Common myeloid progenitor, CD34-positive (primary cell): ENCODE measurements at regions not wholly inside any gene's neighbourhood (a gene's known extent, or its start where the extent isn't known, plus 50 kb on each side); places are given as distances from the start of the nearest gene placed in this dataset.
"Not testable (repeated sequence)": the region's sequence is repeated elsewhere in the genome, so short reads cannot be mapped to it uniquely, and the experiment has no call there.

Experiments used
- CTCF ChIA-PET: fragments of 350-600 bp; sonication (Branson Sonifier 250); formaldehyde crosslinking; loops from one replicate; lab custom pipeline; 2021; ENCODE audit warnings: antibody characterized with exemption; lab: Charles Lee
- POLR2A ChIA-PET: fragments of 350-600 bp; sonication (Branson Sonifier 250); formaldehyde crosslinking; loops from one replicate; lab custom pipeline; 2021; ENCODE audit warnings: antibody characterized with exemption; lab: Charles Lee
- DNase-seq, 3 donors: peaks; one replicate each; pipeline versions ENCODE4 v3.0.0 to v3.0.0-alpha.2; 2013
- H3K27ac ChIP-seq, 2 experiments: 1 replicate in 1 of 2; 2 replicates in 1 of 2; pipeline ENCODE4 v1.7.0; 2013; ENCODE audit warnings: inconsistent platforms in 2 of 2, low read length in 2 of 2, mild to moderate bottlenecking in 2 of 2, low read depth in 1 of 2, moderate library complexity in 1 of 2; ENCODE audit not compliant: severe bottlenecking in 2 of 2, insufficient read depth in 1 of 2, poor library complexity in 1 of 2
- H3K27me3 ChIP-seq, 5 experiments: replicated peaks in 2 of 5; 1 replicate in 3 of 5; 2 replicates in 2 of 5; pipeline versions ENCODE4 v1.6.1 to v1.7.0; 2013; ENCODE audit warnings: low read length in 4 of 5, mild to moderate bottlenecking in 2 of 5, moderate library complexity in 2 of 5, inconsistent platforms in 1 of 5; ENCODE audit not compliant: insufficient read depth in 5 of 5, control insufficient read depth in 4 of 5
- H3K36me3 ChIP-seq, 4 experiments: 1 replicate in 2 of 4; 2 replicates in 2 of 4; pipeline versions ENCODE4 v1.6.1 to v1.7.0; 2013; ENCODE audit warnings: low read length in 3 of 4, control low read depth in 1 of 4, mild to moderate bottlenecking in 1 of 4; ENCODE audit not compliant: control insufficient read depth in 4 of 4, insufficient read depth in 4 of 4
- H3K4me1 ChIP-seq, 4 experiments: 1 replicate in 3 of 4; 2 replicates in 1 of 4; pipeline versions ENCODE4 v1.6.1 to v1.7.1; 2013; ENCODE audit warnings: low read length in 3 of 4, mild to moderate bottlenecking in 3 of 4, control low read depth in 1 of 4, inconsistent platforms in 1 of 4, moderate library complexity in 1 of 4; ENCODE audit not compliant: control insufficient read depth in 4 of 4, insufficient read depth in 4 of 4; ENCODE audit errors: control extremely low read depth in 1 of 4
- H3K4me3 ChIP-seq, 7 experiments: 1 replicate in 4 of 7; 2 replicates in 3 of 7; pipeline versions ENCODE4 v1.5.1 to v1.7.0; 2013; ENCODE audit warnings: mild to moderate bottlenecking in 7 of 7, low read length in 6 of 7, moderate library complexity in 6 of 7, inconsistent platforms in 2 of 7, low read depth in 2 of 7, control low read depth in 1 of 7; ENCODE audit not compliant: insufficient read depth in 4 of 7, control insufficient read depth in 1 of 7; ENCODE audit errors: extremely low read depth in 1 of 7
- H3K9me3 ChIP-seq, 5 experiments: 1 replicate in 4 of 5; 2 replicates in 1 of 5; pipeline versions ENCODE4 v1.6.1 to v1.7.1; 2013; ENCODE audit warnings: low read length in 4 of 5, mild to moderate bottlenecking in 2 of 5, inconsistent platforms in 1 of 5, low read depth in 1 of 5, moderate library complexity in 1 of 5; ENCODE audit not compliant: control insufficient read depth in 4 of 5, insufficient read depth in 2 of 5; ENCODE audit errors: control extremely low read depth in 1 of 5
- whole genome bisulfite sequencing: methylation state at CpG from one replicate; pipeline ENCODE4 v1.1.5; 2013; ENCODE audit not compliant: insufficient coverage; 5-methylcytosine and 5-hydroxymethylcytosine counted together

- Histone ChIP-seq H3K9me3 (no peaks in the 10 kb centered on the region), H3K27me3 (peaks cover 0 to 2% (median 0%) of the 10 kb centered on the region in 5 experiments), H3K27ac (no peak overlapping the region), H3K4me3 (no peak overlapping the region), H3K36me3 (no peaks in the 10 kb centered on the region), H3K4me1 (no peaks in the 10 kb centered on the region)
- ChIA-PET CTCF (no interaction called here), POLR2A (no interaction called here)
- no peak for DNase-seq
- 89% methylated on average over 2 of the region's 3 CpGs for WGBS
These were observed 102.1 kb upstream of the GPR6 start for GRCh38 chr6:109875973-109876372.

- DNase-seq: no peak
- H3K27me3 ChIP-seq: peaks cover 0 to 2% (median 0%) of the 10 kb centered on the region in 5 experiments
- ChIA-PET POLR2A (no interaction called here), CTCF (no interaction called here)
- H3K9me3 ChIP-seq: peaks cover 0 to 3% (median 0%) of the 10 kb centered on the region in 5 experiments
- no peaks in the 10 kb centered on the region for H3K36me3 ChIP-seq
- H3K27ac ChIP-seq: no peak overlapping the region
- H3K4me3 ChIP-seq: no peak overlapping the region
- WGBS: 77% methylated on average over 9 of the region's 10 CpGs
- no peaks in the 10 kb centered on the region for H3K4me1 ChIP-seq
These were observed 100.8 kb upstream of the GPR6 start for GRCh38 chr6:109877028-109878004.

GRCh38 chr6:109878005-109878690 is 100.0 kb upstream of the GPR6 start:
- H3K36me3 ChIP-seq, H3K4me3 ChIP-seq, H3K27me3 ChIP-seq, H3K4me1 ChIP-seq, H3K9me3 ChIP-seq, POLR2A ChIA-PET, DNase-seq, H3K27ac ChIP-seq, CTCF ChIA-PET: not testable (repeated sequence)
- WGBS: 100% methylated on average over 1 of the region's 9 CpGs

- H3K27me3 ChIP-seq, H3K9me3 ChIP-seq, H3K36me3 ChIP-seq, H3K4me1 ChIP-seq, H3K27ac ChIP-seq, DNase-seq, CTCF ChIA-PET, H3K4me3 ChIP-seq, POLR2A ChIA-PET: not testable (repeated sequence)
- 97% methylated on average over 3 of the region's 5 CpGs for WGBS
These were observed 99.0 kb upstream of the GPR6 start for GRCh38 chr6:109879081-109879480.

GRCh38 chr6:109879521-109879920 is 98.6 kb upstream of the GPR6 start:
- Histone ChIP-seq H3K4me1 (no peaks in the 10 kb centered on the region), H3K9me3 (peaks cover 0 to 3% (median 0%) of the 10 kb centered on the region in 5 experiments), H3K4me3 (no peak overlapping the region), H3K36me3 (no peaks in the 10 kb centered on the region), H3K27ac (no peak overlapping the region), H3K27me3 (peaks cover 0 to 2% (median 0%) of the 10 kb centered on the region in 5 experiments)
- no peak for DNase-seq
- POLR2A ChIA-PET: no interaction called here
- WGBS: 98% methylated on average over 15 of the region's 15 CpGs
- CTCF ChIA-PET: no interaction called here

GRCh38 chr6:109881069-109881468 is 97.0 kb upstream of the GPR6 start:
- H3K36me3 ChIP-seq, CTCF ChIA-PET, H3K9me3 ChIP-seq, H3K27ac ChIP-seq, H3K4me3 ChIP-seq, POLR2A ChIA-PET, H3K4me1 ChIP-seq, DNase-seq, H3K27me3 ChIP-seq: not testable (repeated sequence)
- WGBS: 89% methylated on average over 14 of the region's 19 CpGs

GRCh38 chr6:109881953-109882490 is 96.1 kb upstream of the GPR6 start:
- POLR2A ChIA-PET, H3K27ac ChIP-seq, H3K4me3 ChIP-seq, H3K36me3 ChIP-seq, DNase-seq, H3K9me3 ChIP-seq, H3K27me3 ChIP-seq, H3K4me1 ChIP-seq: not testable (repeated sequence)
- CTCF ChIA-PET: interaction anchor here (0.9 kb wide), 1 partner anchor 12 kb away, joined by 3 read pairs; no protein-coding TSS in a partner anchor
- WGBS: 100% methylated on average over 1 of the region's 1 CpG
